Frontal cortex (tissue), 3 donors: ENCODE measurements at regions not wholly inside any gene's neighbourhood (a gene's known extent, or its start where the extent isn't known, plus 50 kb on each side); places are given as distances from the start of the nearest gene placed in this dataset.
A peak's percentile ranks its signal among the peaks of the same experiment; 100 is the strongest.
"Not testable (repeated sequence)": the region's sequence is repeated elsewhere in the genome, so short reads cannot be mapped to it uniquely, and the experiment has no call there.

Experiments
- DNase-seq, 2 donors: peaks; one replicate each; pipeline ENCODE4 v3.0.0; 2012; ENCODE audit warnings: low spot score in 2 of 2
- FAIRE-seq: peaks from 2 replicates; lab custom pipeline; 2012; peaks lifted over from hg19 to GRCh38; lab: Jason Lieb, UNC
- donor health status: control.
- donor health status: control.
- donor health status: control.

- DNase-seq (no peak), FAIRE-seq (no peak)
Observed at GRCh38 chr11:71135112-71135511, 117.3 kb downstream of the SHANK2 start.

- DNase-seq (no peak), FAIRE-seq (no peak)
Observed at GRCh38 chr11:71133946-71134345, 118.4 kb downstream of the SHANK2 start.

GRCh38 chr11:71131861-71132260 lies 120.5 kb downstream of the SHANK2 start:
- DNase-seq, result no peak

GRCh38 chr11:71130106-71130505 lies 122.3 kb downstream of the SHANK2 start:
- FAIRE-seq (no peak), DNase-seq (no peak)

More at GRCh38 chr11:71131861-71132260, 120.5 kb downstream of the SHANK2 start:
- FAIRE-seq, result no peak

- FAIRE-seq (no peak), DNase-seq (no peak)
Observed at GRCh38 chr11:71129624-71130023, 122.8 kb downstream of the SHANK2 start.

GRCh38 chr11:71127806-71128205 lies 124.6 kb downstream of the SHANK2 start:
- FAIRE-seq, result no peak

GRCh38 chr11:71126401-71126800 lies 126.0 kb downstream of the SHANK2 start:
- not testable (repeated sequence) for DNase-seq, FAIRE-seq

More at GRCh38 chr11:71127806-71128205, 124.6 kb downstream of the SHANK2 start:
- DNase-seq, result no peak

- no peak for FAIRE-seq
Observed at GRCh38 chr11:71125150-71125549, 127.2 kb downstream of the SHANK2 start.

GRCh38 chr11:71124127-71124526 lies 128.2 kb downstream of the SHANK2 start:
- DNase-seq, result no peak
- FAIRE-seq, result no peak

More at GRCh38 chr11:71125150-71125549, 127.2 kb downstream of the SHANK2 start:
- DNase-seq, result no peak

GRCh38 chr11:71120471-71120896 lies 131.9 kb downstream of the SHANK2 start:
- DNase-seq, result no peak
- no peak for FAIRE-seq

GRCh38 chr11:71119656-71120269 lies 132.6 kb downstream of the SHANK2 start:
- no peak for FAIRE-seq

GRCh38 chr11:71118671-71119250 lies 133.6 kb downstream of the SHANK2 start:
- DNase-seq (no peak), FAIRE-seq (no peak)

More at GRCh38 chr11:71119656-71120269, 132.6 kb downstream of the SHANK2 start:
- no peak for DNase-seq

- FAIRE-seq (no peak), DNase-seq (no peak)
Observed at GRCh38 chr11:71117311-71117710, 135.1 kb downstream of the SHANK2 start.

- no peak for DNase-seq
- no peak for FAIRE-seq
Observed at GRCh38 chr11:71116693-71117040, 135.7 kb downstream of the SHANK2 start.

GRCh38 chr11:71115770-71116692 lies 136.3 kb downstream of the SHANK2 start:
- no peak for DNase-seq

GRCh38 chr11:71114124-71114851 lies 138.1 kb downstream of the SHANK2 start:
- no peak for FAIRE-seq
- peak in 1 of 2 donors; percentile 35 for DNase-seq

More at GRCh38 chr11:71115770-71116692, 136.3 kb downstream of the SHANK2 start:
- no peak for FAIRE-seq

GRCh38 chr11:71112990-71113389 lies 139.4 kb downstream of the SHANK2 start:
- FAIRE-seq (no peak), DNase-seq (no peak)

GRCh38 chr11:71112454-71112853 lies 139.9 kb downstream of the SHANK2 start:
- FAIRE-seq, result no peak
- no peak for DNase-seq

- DNase-seq (no peak), FAIRE-seq (no peak)
Observed at GRCh38 chr11:71109586-71109985, 142.8 kb downstream of the SHANK2 start.

GRCh38 chr11:71109186-71109585 lies 143.2 kb downstream of the SHANK2 start:
- DNase-seq, result no peak
- FAIRE-seq, result no peak
